Kidney (tissue), 13 donors: ENCODE measurements at regions not wholly inside any gene's neighbourhood (a gene's known extent, or its start where the extent isn't known, plus 50 kb on each side); places are given as distances from the start of the nearest gene placed in this dataset.

ENCODE experiments used
- DNase-seq, 5 donors: peaks; one replicate each; pipeline ENCODE4 v3.0.0-alpha.2; 2013 to 2020
- FAIRE-seq: peaks from 2 replicates; lab custom pipeline; 2012; peaks lifted over from hg19 to GRCh38; lab: Jason Lieb, UNC
- H3K27ac ChIP-seq, 2 donors: one replicate each; pipeline ENCODE4 v1.7.0; 2013; ENCODE audit warnings: low read depth in 2 of 2, low read length in 2 of 2, inconsistent platforms in 1 of 2
- H3K27me3 ChIP-seq: one replicate; pipeline ENCODE4 v1.7.1; 2013; ENCODE audit warnings: low read length, inconsistent platforms; ENCODE audit not compliant: control insufficient read depth, insufficient read depth
- H3K36me3 ChIP-seq, 3 donors: one replicate each; pipeline versions ENCODE4 v1.7.0 to v1.7.1; 2013; ENCODE audit warnings: low read length in 3 of 3, control low read depth in 1 of 3, inconsistent platforms in 1 of 3; ENCODE audit not compliant: insufficient read depth in 3 of 3, control insufficient read depth in 2 of 3
- H3K4me1 ChIP-seq, 3 donors: one replicate each; pipeline versions ENCODE4 v1.7.0 to v1.7.1; 2013; ENCODE audit warnings: low read length in 3 of 3, inconsistent platforms in 1 of 3, low read depth in 1 of 3; ENCODE audit not compliant: control insufficient read depth in 2 of 3, insufficient read depth in 2 of 3
- H3K4me3 ChIP-seq, 3 donors: one replicate each; pipeline versions ENCODE4 v1.7.0 to v1.8.1; 2013; ENCODE audit warnings: low read length in 3 of 3, control low read depth in 1 of 3, inconsistent platforms in 1 of 3
- H3K9ac ChIP-seq, 3 donors: one replicate each; pipeline versions ENCODE4 v1.7.0 to v1.7.1; 2013; ENCODE audit warnings: low read length in 3 of 3, control low read depth in 1 of 3, inconsistent platforms in 1 of 3
- H3K9me3 ChIP-seq, 3 donors: one replicate each; pipeline versions ENCODE4 v1.7.0 to v1.7.1; 2013; ENCODE audit warnings: low read length in 3 of 3, control low read depth in 1 of 3, inconsistent platforms in 1 of 3; ENCODE audit not compliant: control insufficient read depth in 2 of 3, insufficient read depth in 1 of 3
- intact Hi-C: fragments of 100-400 bp; cut with DNase I; formaldehyde crosslinking; loops from one replicate; pipeline ENCODE4 v1.11.1; 2022
- TF ChIP-seq, protein P1 (sequence below): IDR thresholded peaks from 3 replicates; pipeline ENCODE4 v1.5.1; 2012; ENCODE audit warnings: mild to moderate bottlenecking, moderate library complexity, borderline replicate concordance; ENCODE audit not compliant: insufficient read depth; ENCODE audit errors: extremely low read depth
- donor health status: control.
- donor health status: control.
- donor health status: control.
- donor health status: control.
- donor health status: control.
- donor health status: DM: yes; HTN: yes; CAD: no.
- donor health status: Normal renal cell carcinoma (clear cell type).

DNA sequence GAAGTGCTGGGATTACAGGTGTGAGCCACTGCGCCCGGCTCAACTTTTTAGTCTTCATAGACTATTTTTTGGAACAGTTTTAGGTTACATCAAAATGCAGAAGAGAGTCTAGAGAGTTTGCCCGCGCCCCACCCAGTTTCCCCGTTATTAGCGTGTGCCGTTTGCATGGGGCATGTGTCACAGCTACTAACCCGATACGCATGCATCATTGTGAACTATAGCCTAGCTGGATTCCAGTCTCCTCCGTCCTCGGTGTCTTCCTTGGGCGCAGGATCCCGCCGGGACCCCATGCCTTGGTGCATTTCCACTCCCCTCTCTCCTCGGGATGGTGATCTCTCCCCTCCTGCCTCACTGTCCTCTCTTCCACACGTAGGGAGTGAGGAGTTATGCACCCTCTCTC, 85.5 kb upstream of the ADRA2C start:
- no peak overlapping the region for H3K27ac ChIP-seq
- H3K36me3 ChIP-seq: no peaks in the 10 kb centered on the region
- DNase-seq: peak in 2 of 5 donors; percentile 32 to 54
- FAIRE-seq: no peak
- H3K27me3 ChIP-seq: no peaks in the 10 kb centered on the region
- peaks cover 0 to 7% (median 0%) of the 10 kb centered on the region in 3 donors for H3K4me1 ChIP-seq
- H3K4me3 ChIP-seq: no peak overlapping the region
- TF ChIP-seq, protein P1, sequence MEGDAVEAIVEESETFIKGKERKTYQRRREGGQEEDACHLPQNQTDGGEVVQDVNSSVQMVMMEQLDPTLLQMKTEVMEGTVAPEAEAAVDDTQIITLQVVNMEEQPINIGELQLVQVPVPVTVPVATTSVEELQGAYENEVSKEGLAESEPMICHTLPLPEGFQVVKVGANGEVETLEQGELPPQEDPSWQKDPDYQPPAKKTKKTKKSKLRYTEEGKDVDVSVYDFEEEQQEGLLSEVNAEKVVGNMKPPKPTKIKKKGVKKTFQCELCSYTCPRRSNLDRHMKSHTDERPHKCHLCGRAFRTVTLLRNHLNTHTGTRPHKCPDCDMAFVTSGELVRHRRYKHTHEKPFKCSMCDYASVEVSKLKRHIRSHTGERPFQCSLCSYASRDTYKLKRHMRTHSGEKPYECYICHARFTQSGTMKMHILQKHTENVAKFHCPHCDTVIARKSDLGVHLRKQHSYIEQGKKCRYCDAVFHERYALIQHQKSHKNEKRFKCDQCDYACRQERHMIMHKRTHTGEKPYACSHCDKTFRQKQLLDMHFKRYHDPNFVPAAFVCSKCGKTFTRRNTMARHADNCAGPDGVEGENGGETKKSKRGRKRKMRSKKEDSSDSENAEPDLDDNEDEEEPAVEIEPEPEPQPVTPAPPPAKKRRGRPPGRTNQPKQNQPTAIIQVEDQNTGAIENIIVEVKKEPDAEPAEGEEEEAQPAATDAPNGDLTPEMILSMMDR: no peak
- H3K9me3 ChIP-seq: no peaks in the 10 kb centered on the region
- H3K9ac ChIP-seq: no peak overlapping the region
- intact Hi-C loops: no loop called here

DNA sequence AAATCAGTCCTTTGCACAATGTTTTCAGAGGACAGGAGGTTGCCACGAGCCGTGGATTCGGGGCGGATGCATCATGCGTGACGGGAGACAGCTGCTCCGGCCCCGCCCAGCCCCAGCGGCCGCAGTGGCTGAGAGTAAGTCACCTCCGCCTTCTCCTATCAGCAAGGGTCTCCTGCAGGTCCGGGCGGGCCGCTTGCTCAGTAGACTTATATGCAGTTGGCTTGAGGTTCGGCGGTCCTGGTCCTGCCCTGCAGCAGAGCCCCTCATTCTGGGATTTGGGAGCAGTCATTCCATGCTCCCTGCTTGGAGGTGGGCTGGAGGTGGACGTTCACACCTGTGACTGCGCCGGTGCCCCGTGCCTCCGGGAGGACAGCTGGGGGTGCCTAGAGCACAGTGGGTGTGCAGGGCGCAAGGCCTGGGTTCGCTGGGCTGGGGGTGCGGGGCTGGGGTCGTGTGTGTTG, 86.3 kb upstream of the ADRA2C start:
- Histone ChIP-seq H3K27me3 (no peaks in the 10 kb centered on the region), H3K9me3 (no peaks in the 10 kb centered on the region), H3K4me1 (peaks cover 0 to 7% (median 0%) of the 10 kb centered on the region in 3 donors), H3K4me3 (no peak overlapping the region), H3K36me3 (no peaks in the 10 kb centered on the region), H3K9ac (no peak overlapping the region), H3K27ac (no peak overlapping the region)
- TF ChIP-seq, protein P1: no peak
- DNase-seq: peak in 4 of 5 donors; percentile 59 to 84 (median 69)
- no peak for FAIRE-seq
- intact Hi-C loops: no loop called here

DNA sequence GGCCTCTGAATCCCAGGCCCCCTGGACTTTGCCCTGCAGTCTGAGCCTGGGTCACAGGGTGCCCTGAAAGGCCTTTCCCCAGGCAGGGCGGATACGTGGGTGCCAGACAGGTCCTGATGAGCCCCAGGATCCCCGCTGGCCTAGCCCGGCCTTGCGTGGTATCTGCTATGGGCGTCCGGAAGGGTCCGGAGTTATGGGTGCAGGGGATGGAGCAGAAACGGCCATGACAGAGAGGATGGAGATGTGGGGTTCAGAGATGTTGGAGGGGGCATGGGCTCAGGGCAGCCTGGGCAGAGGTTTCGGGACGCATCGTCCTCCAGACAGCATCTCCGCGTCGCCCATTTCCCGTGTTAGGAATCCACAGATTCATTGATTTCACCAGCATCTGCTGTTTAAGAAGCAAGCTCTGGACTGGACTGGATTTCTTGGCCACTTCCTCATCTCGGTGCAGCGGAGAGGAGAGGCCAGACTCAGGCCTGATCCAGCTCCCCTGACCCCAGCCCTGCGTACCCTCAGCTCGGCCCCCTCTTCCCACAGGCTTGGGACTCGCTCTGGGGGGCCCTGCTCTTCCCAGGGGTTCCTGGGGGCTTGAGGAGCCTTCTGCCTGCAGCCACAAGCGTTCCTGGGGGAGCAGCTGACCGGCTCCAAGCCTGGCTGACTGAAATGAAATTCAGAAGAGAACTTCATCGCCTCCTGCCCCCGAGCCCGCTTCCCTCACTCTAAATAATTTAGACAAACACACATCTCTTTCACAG, 86.9 kb upstream of the ADRA2C start:
- Histone ChIP-seq H3K27ac (no peak overlapping the region), H3K9me3 (no peaks in the 10 kb centered on the region), H3K4me3 (no peak overlapping the region), H3K27me3 (no peaks in the 10 kb centered on the region), H3K36me3 (no peaks in the 10 kb centered on the region), H3K4me1 (peaks cover 0 to 7% (median 4%) of the 10 kb centered on the region in 3 donors), H3K9ac (no peak overlapping the region)
- TF ChIP-seq, protein P1: no peak
- DNase-seq (peak in 3 of 5 donors; percentile 29 to 59 (median 33)), FAIRE-seq (no peak)
- intact Hi-C loops: no loop called here
